Fibroblast of skin of scalp (primary cell): ENCODE measurements at regions not wholly inside any gene's neighbourhood (a gene's known extent, or its start where the extent isn't known, plus 50 kb on each side); places are given as distances from the start of the nearest gene placed in this dataset.

ENCODE experiments used
- DNase-seq: peaks from one replicate; pipeline ENCODE4 v3.0.0-alpha.2; 2013

DNA sequence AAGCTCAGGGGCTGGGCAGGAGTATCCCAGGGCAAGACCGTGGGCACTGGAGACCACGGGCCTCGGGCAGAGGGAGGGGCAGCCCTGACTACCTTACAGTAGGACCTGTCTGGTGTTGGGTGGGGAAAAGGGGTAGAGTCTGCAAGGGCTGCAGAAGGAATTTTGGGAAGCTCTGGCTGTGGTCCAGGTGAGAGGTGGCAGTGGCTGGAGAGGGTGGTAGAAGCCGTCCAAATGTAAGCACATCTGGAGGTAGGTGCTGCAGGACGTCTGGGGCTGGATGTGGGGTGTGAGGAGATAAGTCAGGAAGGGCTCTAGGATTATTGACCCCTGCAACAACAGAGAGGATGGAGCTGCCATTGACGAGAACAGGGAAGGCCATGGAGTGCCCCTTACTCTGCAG is 486.7 kb downstream of the EIPR1 start:
- DNase-seq, result no peak

DNA sequence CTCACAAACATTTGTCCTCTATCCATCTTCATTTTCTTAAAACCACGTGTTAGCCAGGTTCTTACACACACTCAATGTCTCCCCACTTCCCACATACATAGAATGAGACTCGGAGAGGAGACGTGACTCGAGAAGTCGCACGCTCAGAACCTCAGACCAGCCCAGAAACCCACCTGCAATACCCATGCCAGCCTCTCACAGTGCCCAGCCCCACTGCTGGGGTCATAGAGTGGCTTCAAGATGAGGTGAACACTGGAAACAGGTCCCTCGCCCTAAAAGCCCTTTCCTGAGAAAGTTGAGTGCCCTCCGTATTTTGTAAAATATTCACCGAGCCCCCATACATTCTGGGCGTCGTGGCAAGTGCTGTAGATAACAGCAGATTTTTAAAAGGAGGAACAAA is 487.4 kb downstream of the EIPR1 start:
- no peak for DNase-seq

DNA sequence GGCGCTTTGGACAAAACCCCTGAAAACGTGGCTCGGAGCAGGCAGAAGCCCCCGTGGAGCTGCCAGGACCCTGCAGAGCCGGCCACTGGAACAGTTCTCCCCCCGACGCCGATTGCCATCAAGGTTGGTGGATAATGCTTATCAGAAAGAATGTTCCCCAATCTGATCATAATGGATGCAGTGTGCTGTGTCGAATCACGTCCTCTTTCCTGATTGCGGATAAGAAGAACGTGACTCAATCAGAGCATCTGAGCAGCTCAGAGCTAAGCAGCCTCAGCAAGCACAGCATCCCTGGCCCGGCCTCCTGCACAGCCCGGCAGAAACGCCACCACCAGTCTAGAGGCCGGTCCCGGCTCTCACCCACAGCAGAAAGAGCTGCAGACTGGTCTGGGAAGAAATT is 488.0 kb downstream of the EIPR1 start:
- no peak for DNase-seq

DNA sequence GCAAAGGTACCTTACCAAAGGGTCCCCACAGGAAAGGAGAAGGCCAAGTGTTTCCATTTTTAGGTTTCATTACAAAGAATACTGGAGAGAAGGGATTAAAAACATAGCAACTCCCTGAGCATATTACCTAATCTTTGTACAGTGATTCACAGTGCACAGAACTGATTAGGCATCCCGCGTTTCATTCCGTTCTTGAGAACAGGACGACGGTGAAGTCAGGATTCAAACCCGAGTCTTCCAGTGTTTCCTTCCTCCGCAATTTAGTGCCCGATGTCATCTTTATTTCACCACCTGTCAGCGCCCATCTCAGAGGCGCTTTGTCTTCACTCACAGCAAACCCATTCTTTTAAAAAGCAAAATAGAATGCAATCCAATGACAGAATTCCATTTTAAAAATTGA is 488.5 kb downstream of the EIPR1 start:
- DNase-seq, result no peak

DNA sequence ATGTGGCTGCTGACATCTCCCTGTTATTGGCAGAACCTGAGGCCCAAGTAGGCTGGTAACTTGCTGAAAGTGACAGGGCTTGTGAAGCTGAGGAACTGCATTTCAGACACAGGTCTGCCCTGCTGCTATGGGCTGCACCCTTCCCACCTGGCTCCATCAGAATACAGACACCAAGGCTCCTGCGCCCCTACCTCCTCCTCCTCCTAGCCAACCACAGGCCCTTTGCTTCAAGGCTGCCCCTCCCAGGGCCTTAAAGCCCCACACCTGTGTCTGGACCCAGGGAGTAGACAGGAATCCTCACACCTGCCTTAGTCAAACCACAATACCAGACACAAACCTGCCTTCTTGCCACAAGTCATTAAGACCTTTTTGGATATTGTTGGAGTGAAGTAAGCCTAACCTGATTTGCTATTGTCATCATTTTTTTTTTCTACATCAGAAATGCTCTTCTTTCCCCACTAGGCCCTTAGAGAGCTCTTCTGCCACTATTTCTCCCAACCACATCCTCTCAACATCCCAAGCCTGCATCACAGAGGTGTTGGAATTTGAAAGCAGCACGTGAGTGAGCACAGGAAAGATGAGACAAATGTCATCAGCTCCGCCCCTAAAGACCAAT is 489.7 kb downstream of the EIPR1 start:
- DNase-seq, result no peak

DNA sequence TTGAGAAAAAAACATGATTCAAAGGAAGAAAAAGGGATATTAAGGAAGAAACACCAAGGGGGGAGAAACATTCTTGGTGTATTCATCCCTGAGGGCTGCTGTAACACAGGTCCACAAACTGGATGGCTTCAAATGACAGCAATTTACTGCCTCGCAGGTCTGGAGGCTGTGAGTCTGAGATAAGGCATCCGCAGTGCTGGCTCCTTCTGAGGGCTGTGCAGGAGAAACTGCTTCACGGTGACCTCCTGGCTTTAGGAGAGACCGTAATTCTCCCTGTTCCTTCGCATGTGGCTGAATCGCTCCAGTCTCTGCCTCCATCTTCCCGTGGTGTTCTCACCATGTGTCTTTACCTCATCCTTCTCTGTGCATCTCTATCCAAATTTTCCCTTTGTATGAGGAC is 490.7 kb downstream of the EIPR1 start:
- no peak for DNase-seq

DNA sequence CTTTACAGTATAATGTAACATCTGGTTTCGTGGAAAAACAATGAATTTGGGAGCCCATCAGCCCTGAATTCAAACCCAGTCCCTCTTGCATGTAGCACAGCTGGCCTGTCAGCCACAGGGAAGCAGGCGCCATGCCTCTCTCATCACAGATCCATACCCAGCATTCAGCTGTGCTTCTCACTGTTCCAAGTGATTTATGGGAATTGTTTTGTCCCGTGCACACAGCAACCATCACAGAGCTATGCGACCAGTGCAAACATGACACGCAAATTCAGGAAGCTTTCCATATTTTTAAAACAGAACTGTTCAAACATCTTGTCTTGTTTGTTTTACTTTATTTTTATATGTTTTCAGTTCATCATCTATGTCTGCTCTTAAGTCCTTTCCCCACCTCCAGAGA is 496.1 kb downstream of the EIPR1 start:
- DNase-seq, result no peak

DNA sequence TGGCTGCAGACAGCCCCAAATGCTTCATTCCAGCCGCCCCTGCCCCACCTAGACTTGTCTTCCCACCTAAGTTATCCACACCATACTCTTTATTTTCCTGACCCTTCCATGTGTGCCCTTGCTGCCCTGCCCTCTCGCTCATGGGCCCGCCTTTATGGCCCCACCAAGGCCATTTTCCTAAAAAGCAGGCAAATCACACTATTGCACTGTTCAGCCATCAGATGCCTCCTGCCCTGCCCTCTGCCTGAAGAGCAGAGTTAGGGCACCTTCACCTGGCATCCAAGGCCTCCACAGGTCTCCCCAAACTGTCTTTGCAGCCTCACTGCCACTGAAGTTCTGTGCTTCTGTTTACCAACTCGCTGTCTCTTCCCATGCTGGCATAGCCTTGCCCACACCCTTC is 496.7 kb downstream of the EIPR1 start:
- DNase-seq, result no peak

DNA sequence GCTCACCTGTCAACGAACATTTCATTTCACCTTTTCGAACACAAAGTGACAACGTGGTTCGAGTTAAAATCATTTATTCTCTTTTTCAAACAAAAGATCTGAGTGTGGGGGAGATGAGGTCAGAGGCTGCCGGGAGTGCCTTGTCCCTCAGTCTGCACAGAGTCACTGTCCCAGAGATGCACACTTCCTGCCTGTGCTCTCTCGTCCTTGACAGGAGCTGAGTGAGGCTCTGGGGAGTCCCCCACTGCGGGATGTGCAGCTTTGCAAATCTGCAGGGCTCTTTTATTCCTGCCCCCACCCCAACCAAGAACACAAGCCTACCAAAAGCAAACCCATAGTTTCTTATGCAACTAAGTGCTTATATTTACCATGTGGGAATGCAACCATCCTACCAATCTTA is 497.8 kb downstream of the EIPR1 start:
- DNase-seq, result no peak

DNA sequence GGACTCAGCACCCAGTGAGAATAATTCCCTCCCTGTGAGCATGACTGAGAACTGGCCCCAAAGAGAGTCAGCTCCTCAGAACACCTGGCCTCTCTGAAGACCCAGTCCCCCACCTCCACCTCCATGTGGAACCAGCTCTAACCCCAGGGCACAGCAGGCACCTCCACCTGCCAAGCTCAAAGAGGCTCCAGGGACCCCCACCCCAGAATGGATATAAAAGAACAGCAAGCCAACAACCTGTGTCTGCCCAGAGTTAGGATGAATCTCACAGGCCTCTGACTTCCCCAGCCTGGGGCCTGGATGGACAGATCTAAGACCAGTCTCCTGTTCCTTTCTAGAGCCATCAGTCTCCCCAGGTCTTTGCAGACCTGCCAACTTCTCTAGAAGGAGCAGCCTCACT is 498.5 kb downstream of the EIPR1 start:
- DNase-seq, result no peak

DNA sequence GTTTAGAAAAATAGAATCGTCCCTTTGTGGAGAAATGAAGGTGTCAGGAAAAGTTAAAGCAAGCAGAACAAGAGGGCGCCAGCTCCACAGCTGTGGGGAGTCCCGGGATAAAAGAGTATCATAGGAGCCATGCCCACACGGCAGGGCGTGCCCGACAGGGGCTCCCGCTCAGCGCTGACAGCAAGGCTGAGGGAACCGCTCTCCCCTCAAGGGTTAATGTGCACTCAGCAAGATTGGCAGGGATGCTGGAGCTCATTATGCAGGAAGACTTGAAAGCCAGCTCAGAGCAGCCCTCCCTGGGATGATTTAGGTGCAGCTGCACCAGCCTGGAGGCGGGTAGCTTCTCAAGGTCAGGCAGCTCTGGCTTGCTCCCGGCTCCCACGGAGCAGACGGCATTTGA is 500.2 kb downstream of the EIPR1 start:
- DNase-seq, result no peak

DNA sequence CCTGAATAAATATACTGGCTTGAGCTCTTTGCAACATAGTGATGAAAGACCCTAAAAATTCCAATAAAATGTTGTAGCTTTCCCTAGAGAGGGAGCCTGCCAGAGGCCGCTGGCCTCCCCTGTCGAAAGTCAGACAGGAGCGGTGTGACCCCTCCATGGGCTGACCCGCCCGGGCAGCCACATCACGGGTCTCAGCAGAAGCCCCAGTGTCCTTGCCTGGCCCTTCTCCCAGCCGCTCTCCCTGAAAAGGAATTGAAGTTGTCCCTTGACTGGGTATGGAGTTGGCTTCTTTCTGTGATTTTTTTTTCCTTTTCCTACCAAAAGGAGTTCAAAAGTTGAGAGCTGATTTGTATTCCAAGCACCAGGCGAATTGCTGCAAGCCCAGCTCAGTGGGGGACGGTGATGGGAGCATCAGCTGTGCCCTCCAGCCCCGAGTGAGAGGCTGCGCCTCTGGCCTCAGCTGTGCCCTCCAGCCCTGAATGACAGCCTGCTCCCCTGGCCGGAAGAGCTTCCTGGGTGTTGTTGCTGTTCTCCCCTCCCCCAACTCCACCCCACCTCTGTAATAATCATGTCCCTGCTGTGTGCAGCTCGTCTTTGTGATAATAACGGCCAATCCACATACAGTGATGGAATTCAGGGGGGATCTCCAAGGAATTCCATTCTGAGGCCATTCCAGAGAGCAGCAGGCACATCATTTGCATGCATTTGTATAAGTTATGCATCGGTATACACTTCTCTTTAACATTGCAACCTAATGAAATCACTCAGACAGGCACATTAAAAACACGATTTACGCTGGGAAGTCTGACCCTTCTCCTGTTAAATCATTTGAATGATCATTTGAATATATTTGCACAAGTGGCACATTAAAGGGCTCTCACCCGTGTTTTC is 501.0 kb downstream of the EIPR1 start:
- no peak for DNase-seq

DNA sequence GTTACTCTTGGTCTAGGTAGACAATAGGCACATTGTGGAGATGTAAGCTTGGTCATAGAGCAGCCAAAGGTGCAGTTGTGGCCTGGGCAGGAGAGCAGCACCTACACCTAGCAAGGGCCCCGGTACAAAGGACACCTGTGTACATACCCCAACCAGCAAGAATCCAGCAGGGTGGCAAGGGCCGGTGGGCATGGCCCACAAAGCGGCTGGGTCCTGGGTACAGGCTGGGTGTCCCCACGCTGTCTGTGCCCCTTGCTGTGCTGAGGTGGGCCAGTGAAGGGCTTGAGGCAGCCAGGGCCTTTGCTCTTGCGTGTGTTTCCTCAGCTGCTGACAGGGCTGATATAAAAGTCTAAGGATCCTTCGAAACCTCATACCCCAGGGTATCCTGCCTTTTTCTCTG is 501.8 kb downstream of the EIPR1 start:
- DNase-seq, result no peak

DNA sequence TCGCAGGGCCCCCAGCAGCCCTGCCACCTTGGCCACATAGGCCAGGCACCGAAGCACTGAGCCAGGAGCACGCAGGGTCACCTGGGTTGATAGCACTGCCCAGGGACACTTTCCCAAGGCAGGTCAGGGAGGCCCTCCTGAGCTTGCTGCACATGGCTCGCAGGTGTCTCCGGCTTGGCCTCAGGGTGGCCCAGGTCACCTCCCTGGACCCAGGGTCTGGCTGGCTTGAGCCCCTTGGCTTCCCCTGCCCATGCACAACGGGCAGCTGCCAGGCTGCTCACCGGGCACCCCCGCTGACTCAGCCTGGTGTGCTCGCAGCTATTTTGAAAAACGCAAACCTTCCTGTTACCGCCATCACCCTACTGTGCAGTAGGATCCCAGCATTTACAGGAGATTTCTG is 502.3 kb downstream of the EIPR1 start:
- no peak for DNase-seq

DNA sequence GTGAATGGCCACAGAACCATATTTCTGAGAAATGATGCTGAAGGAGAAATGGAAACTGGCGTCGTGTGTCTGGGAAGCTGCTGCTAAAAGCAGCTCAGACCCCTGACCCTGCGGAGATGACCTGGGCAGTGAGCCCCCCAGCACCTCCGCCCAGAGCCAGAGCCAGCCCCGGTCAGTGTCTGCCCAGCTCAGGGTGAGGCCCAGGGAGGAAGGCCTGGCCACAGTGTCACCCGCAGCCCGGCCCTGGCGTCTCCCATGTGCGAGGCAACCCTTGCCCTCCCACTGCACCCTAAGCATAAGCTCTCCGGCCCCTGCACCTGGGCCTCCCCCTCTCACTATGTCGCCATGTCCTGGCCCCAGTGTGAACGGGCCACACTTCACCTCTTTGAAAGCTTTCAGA is 502.8 kb downstream of the EIPR1 start:
- no peak for DNase-seq

DNA sequence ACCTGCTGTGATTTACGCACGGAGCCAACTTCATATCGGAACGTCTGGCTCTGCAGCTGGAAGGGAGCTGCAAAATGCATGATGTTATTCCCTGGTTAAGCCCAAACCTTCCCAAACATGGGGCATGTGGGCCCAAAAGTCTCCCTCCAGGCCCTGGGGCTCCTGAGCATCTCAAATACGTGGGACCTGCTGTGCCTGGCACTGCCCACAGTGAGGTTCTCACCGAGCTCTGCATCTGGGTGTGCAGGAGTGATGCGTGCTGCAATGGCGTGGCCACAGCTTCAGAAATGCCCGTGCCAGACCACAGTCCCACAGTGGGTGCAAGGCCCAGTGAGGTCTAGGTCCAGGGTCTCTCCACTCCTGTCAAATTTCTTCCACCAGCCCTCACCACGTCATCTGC is 503.3 kb downstream of the EIPR1 start:
- no peak for DNase-seq

DNA sequence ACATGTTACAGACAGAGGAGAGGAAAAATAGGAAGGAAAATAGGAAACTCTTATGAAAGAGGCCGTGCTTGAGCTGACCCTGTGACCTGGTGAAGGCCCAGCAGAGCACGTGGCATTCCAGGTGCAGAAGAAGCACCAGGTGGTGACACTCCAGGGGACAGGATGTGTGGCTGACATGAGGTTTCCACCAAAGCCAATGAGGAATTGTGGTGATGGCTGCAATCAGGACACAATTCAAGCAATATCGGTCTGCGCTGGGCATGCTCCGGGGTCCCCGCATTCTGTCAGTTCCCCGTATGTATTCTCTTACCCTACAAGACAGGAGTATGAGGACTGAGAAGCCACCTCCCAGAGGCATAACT is 504.2 kb downstream of the EIPR1 start:
- no peak for DNase-seq

DNA sequence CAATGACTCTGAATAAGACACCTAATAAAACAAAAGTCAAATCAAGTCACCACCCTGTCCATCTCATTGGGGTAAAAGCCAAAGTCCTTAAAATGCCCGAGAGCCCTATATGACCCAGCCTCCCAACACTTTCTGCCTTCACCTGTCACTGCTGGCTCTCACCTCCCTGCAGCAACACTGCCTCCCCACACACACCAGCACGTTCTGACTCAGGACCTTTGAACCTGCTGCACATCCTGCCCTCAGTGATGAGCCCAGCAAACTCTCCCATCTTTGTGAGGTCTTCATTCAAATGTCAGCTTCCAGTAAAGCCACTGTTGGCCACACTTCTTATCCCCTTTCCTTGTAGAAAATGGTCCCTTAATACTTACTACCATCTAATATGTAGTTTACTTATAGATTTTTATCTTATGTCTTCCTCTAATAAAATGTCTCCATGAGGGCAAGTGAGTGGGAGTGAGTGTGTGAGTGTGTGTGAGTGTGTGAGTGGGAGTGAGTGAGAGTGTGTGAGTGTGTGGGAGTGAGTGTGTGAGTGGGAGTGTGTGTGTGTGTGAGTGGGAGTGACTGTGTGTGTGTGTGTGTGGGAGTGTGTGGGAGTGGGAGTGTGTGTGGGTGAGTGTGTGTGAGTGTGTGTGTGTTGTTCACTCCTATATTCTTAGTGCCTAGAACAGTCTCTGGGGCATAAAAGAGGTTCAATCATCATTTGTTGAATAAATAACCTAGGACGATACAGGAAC is 504.7 kb downstream of the EIPR1 start:
- no peak for DNase-seq

DNA sequence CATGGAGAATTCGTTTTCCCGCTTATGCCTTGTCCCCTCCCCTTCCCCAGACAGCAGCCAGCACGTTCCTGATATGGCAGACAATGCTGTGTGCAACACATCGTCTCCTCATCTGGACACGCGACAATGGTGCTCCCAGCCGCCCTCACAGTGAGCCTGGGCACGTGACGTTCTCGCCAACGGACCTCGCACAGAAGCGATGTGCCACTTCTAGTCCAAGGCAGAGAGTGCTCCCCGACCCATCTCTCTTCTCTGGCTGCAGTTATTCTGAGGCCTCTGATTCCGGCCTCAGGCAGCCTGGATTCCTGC is 505.4 kb downstream of the EIPR1 start:
- DNase-seq, result no peak

DNA sequence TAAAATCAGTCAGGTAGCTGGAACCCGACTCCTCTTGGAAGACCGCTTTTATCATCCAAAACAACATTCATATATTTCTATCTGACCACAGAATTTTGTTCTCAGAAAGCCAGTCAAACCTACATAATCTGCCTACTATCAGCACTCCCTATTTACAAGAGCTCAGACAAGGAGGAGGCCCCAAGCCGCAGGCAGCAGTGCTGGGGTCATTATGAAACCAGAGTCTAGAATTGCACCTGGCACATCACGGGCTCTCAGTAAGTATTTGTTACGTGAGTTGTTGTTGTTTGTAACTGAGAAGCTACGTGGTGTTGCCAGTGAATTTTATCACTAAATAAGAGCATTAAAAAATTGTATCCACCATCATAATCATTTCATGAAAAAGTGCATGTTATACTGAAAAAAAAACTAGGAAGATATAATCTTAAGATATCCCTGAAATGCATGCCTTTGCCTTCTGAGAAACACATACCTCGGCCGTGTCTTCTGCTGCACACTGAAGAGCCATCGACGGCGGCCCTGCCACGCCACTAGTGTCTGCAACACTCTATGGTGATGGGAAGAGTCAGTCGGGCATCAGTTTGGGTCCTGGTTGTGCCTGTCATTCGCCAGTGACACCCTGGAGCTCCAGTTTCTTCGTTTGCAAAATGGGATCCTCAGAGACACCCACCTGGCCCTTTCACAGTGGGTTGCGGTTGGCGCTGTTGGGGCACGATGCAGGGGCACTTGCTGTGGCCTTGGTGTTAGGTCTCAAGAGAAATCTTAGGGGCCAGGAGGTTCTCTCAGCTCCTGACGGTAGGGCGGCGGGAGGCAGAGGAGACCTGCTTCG is 505.9 kb downstream of the EIPR1 start:
- no peak for DNase-seq

DNA sequence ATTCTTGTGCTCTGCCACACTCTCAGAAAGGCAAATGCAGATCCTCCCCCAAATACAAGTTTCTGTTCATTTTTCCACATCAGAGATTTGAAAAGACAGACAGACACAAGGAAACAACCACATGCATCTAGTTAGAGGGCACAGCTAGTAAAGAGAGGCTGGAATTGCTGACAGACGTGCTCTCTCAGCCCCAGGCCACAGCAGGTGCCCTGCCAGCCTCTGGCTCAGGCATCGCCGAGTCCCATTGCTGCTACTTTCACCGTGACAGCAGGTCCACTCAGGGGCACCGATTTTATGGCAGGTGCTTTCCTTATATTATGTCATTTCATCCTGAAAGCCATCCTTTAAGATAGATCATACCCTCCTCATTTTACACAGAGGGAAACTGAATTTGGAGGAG is 507.5 kb downstream of the EIPR1 start:
- DNase-seq, result no peak

DNA sequence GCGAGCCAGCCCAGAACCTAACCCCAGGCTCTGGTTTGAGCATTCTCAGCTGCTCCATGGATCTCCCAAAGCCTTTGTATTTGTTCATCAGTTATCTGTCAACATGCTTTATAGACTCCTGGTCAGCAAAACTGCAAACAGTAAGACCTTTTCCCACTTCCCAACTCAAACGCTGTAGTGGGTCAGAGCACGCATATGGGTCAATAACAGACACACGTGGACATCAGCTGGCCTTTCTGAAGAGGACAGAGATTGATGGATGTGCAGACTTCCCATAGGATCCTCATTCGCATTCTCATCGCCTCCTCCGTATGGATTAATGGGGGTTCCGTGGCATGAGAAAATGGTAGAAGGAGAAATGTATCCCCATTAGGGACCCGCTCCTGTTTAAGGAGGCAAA is 508.1 kb downstream of the EIPR1 start:
- DNase-seq, result no peak

DNA sequence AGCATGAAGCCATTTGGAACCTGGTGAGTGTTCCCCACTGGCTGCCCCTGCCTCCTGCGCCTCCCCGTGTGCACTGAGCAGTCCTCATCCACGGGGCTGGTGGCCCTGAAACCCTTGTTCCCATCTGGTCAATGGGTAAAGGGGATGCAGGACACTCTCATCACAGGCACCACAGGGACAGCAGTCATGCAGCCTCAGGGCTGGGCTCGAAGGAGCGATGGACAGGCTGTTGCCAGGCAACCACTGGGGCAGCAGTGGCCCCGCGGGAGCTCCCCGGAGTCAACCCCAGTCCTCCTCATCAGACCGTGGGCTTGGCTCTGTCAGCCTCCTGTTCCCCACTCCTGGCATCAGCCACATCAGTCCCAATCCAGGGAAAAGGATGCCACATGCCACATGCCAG is 509.5 kb downstream of the EIPR1 start:
- DNase-seq, result no peak
